Adrenal gland (tissue), 5 donors: ENCODE measurements at regions not wholly inside any gene's neighbourhood (a gene's known extent, or its start where the extent isn't known, plus 50 kb on each side); places are given as distances from the start of the nearest gene placed in this dataset.

Experiments
- POLR2A ChIP-seq, 2 donors: fragments of 450-650 bp; IDR thresholded peaks; one replicate each; pipeline ENCODE4 v1.6.1; 2017; ENCODE audit warnings: antibody characterized with exemption in 2 of 2, mild to moderate bottlenecking in 2 of 2, moderate library complexity in 1 of 2
- TF ChIP-seq, protein P1 (sequence below), 6 experiments: fragments of 450-650 bp in 4 of 6; fragments of 200-600 bp in 2 of 6; sonication (generic) in 1 of 6; IDR thresholded peaks; 1 replicate in 5 of 6; 2 replicates in 1 of 6; pipeline versions ENCODE4 v1.5.1 to v1.8.0; 2016 to 2021; ENCODE audit warnings: antibody characterized with exemption in 6 of 6, mild to moderate bottlenecking in 2 of 6, moderate library complexity in 1 of 6
- donor health status: DM: no; HTN: no; CAD: no.

DNA sequence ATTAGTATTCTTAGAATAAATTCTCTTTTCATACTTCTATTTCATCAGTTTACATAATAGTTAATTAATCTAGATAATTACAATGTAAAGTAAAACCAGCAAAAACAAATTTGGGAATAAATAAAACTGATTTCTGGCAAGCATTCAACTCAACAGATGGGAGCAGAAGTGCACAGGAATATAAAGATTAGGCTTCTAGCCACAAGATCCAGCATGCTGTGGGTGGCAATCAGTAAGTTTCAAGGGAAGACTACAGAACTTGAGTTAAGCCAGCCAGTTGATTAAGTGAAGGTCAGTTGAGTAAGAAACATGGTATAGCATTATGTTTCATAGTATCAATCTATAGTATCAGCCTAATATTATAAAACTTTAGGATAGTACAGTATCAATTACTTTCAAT is 324.2 kb upstream of the AADAT start:
- TF ChIP-seq, protein P1, sequence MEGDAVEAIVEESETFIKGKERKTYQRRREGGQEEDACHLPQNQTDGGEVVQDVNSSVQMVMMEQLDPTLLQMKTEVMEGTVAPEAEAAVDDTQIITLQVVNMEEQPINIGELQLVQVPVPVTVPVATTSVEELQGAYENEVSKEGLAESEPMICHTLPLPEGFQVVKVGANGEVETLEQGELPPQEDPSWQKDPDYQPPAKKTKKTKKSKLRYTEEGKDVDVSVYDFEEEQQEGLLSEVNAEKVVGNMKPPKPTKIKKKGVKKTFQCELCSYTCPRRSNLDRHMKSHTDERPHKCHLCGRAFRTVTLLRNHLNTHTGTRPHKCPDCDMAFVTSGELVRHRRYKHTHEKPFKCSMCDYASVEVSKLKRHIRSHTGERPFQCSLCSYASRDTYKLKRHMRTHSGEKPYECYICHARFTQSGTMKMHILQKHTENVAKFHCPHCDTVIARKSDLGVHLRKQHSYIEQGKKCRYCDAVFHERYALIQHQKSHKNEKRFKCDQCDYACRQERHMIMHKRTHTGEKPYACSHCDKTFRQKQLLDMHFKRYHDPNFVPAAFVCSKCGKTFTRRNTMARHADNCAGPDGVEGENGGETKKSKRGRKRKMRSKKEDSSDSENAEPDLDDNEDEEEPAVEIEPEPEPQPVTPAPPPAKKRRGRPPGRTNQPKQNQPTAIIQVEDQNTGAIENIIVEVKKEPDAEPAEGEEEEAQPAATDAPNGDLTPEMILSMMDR (IDR thresholded peaks at IDR 0.05): no peak
- no peak for TF ChIP-seq POLR2A (IDR thresholded peaks at IDR 0.05)
